HG03460 (cell line): ENCODE measurements at regions not wholly inside any gene's neighbourhood (a gene's known extent, or its start where the extent isn't known, plus 50 kb on each side); places are given as distances from the start of the nearest gene placed in this dataset.

ENCODE experiments used
- ATAC-seq: cut with Tn5 transposase; IDR thresholded peaks from one replicate; pipeline ENCODE4 v1.9.1; 2021; ENCODE audit not compliant: unreplicated experiment

DNA sequence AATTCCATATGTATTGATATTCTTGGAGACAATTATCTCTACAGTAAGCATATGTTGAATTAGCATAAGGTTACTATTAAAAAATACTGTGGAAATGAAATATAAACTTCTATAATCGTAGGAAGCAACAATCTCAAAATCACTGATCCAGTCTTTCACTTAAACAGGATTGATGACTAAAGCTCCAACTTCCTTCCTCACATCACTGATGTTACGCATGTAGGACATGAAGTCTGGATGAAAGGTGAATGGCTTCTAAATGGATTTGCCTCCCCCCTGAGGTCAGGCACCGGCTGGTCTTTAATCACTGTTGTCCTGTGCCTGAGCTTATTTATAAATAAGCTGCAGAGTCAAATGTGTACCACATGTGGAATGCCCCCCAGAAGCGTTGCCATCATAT lies 157.1 kb upstream of the NFIB start:
- no peak for ATAC-seq

DNA sequence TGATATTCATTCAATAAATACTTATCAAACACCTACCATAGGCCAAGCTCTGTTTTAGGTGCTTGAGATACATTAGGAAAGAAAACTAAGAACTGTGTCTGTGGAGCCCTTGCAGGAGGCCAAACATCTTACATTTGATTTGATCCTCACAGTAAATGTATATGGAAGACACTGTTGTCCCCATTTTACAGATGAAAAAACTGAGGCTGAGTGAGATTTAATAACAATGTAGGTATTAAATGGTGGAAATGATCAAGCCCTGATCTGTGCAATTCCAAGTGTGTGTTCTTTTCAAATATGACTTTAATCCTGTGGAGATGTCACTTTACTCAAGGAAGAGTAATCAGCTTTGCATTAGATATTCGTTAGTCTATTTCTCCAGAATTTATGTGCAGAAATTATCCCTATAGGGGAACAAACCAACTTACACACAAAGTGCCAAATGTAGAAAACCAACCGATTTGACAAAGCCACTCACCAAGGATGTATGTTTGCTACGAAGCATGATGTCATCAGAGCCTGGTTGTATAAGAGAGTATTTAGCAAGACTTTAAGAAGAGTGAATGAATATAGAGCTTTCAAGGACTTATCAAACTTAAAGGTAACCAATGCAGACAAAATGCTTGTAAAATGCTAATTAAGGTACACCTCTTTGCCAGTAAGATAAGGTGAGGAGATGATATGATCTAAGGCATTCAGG lies 153.9 kb upstream of the NFIB start:
- ATAC-seq: no peak

DNA sequence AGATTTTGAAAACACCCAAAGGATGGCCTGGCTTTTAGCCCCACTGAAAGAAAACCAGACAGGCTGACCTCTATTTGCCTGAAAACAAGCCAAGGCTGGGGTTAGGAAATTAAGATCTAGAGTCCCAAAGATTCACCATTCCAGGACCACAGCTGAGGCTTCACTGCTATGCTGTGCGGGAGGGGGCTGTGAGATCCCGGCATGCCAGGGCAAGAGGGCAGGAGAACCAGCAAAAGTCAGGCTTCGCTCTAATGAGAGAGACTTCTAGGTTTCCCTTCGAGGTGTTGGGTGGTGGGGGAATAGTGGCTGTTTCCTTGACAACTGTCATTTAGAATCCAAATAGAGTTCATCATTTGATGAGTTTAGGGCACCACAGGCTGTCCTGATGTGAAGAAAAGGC lies 152.9 kb upstream of the NFIB start:
- ATAC-seq: no peak

DNA sequence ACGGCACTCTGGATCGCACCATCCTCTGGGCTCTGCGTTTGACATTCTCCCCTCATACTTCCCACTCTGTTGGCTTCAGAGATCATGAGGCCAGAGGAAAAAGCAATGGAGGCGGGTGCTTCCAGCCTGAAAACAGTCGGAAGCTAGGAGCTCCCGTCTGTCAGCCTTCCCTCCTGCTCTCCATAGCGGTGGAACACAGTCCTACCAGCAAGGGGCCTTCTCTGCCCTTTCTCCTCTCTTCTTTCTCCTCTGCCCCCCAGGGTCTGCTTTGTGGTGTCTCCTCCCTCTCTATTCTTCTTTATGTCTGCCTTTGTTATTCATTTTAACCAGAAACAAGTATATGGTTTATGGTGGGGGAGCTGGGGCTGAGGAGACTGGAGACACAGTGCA lies 152.5 kb upstream of the NFIB start:
- no peak for ATAC-seq

DNA sequence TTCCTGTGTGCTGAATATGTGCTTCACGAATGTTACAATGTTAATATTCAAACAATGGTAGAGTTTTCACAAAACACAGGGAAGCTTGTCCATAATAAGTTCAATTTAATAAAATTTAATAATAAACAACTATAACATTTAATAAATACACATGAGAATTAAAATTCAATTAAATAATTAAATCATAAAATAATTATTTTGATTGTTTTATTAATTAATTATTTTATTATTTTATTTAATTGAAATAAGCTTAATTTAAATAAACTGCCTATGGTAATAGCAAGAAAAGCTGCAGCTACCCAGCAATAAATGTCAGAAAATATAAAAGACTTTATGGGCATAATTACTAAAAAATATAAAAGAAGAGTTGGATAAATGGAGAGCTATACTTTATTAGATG lies 149.0 kb upstream of the NFIB start:
- no peak for ATAC-seq

DNA sequence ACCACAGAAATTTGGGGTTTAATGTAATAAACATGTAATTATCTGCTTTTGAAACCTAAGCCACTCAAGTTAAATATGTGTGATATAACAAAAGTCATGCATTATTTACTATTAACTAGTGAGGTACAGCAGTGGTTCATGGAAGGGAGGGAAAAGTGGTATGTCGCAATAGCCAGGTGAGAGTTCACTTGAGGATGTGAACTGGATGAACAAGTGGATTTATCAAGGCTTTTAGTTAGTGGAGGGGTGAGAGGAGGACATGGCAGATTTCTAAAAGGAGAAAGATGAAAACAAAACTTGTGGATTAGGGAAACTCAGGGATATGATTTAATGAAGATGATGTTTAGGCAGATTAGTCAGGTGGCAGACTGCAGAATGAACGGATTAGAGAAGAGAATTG lies 141.3 kb upstream of the NFIB start:
- ATAC-seq: no peak

DNA sequence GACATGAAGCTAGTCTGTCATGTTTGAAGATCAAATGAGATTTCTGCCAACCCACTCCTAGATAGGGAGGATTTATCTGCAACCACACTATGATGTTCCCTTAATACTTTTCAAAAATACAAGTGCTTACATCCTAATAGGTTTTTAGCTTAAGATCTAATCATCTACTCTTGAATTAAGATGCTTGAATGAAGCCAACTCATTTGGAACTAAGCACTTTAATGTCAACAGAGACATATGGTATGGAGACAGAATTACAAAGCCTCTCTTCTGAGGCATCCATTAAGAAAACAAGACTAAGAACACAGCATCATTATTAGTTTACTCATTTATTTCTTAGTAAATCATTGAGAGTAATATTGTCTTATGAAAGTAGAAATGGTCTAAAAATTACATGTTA lies 139.3 kb upstream of the NFIB start:
- ATAC-seq: no peak

DNA sequence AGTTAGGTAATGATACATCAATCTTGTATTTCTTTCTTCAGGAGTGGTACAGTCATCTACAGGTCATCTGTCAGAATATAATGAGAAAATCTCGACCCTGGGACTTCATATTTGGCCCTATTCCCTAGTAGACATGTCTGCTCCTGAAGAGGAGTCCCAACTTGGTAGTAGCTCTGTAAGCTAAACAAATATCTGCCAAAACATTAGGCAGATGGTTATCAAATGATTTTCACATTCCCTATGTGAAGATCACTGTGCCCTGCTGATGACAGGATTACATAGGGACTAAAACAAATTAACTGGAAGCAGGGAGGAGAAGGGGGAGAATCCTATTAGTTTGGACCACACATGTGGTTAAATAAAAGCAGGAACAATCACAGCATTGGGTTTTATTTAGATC lies 138.6 kb upstream of the NFIB start:
- ATAC-seq: no peak

- ATAC-seq: peak; percentile 76
Measured at GRCh38 chr9:14451949-14452348, 138.0 kb upstream of the NFIB start.

DNA sequence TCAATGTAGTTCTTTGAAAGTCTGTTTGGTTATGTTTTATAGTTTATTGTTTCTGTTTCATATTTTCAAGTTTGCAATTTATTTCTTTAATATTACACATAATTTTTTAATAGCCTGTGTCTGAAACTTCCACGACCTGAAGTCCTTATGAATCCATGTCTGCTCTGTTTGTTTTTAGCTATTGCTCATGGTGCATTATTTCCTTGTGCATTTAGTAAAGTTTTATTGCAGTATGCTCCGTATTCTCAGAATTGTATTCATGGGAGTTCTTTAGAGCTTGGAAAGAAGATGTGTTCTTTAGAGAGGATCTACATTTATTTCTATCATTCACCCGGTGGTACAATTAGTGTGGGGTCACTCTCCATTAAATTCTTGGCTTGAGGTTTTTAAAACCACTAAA lies 133.2 kb upstream of the NFIB start:
- ATAC-seq: no peak

- no peak for ATAC-seq
Measured at GRCh38 chr9:14445946-14446345, 132.0 kb upstream of the NFIB start.

DNA sequence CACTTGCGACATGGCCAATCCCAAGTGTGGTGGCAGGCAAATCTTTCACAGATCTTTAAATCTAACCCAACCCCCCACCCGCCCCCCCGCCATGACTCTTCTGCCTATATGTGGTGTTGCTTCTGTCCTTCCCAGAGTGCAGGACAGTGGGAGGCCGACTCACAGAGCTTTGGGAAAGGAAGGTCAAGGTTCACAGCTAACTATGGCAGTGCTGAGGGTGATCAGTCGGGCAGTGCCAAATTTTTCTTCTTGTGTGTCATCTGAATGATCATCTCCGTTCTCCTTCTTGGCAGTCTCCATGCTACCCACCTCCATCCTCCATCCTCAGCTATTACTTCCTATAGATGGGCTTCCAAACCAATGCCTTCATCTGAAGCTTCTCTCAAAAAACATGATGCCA lies 129.0 kb upstream of the NFIB start:
- no peak for ATAC-seq

GRCh38 chr9:14441976-14442651 lies 128.2 kb upstream of the NFIB start:
- no peak for ATAC-seq

GRCh38 chr9:14441115-14441514 lies 127.2 kb upstream of the NFIB start:
- no peak for ATAC-seq

- ATAC-seq: no peak
Measured at GRCh38 chr9:14440062-14440461, 126.1 kb upstream of the NFIB start.

DNA sequence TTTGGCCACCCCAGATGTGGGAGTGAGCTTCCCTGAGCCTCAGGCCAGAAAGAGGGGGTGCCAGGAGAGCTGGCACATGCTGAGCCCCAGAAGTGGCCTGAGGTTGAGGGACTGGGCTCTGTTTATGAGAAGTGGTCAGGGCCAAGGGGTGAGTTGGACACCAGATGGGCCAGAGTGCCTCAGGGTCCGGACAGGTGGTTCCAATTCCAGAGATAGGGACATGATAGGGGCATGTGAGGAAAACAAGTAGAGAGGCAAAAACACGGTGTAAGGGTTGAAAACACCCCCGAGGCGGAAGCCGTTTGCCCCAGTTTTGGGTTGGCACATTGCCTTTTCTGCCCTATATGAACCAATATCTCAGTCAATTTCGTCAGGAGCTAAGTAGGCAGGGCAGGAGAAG lies 125.6 kb upstream of the NFIB start:
- no peak for ATAC-seq

- ATAC-seq: no peak
Measured at GRCh38 chr9:14438232-14439021, 124.5 kb upstream of the NFIB start.

GRCh38 chr9:14437354-14438231 lies 123.7 kb upstream of the NFIB start:
- ATAC-seq: no peak

DNA sequence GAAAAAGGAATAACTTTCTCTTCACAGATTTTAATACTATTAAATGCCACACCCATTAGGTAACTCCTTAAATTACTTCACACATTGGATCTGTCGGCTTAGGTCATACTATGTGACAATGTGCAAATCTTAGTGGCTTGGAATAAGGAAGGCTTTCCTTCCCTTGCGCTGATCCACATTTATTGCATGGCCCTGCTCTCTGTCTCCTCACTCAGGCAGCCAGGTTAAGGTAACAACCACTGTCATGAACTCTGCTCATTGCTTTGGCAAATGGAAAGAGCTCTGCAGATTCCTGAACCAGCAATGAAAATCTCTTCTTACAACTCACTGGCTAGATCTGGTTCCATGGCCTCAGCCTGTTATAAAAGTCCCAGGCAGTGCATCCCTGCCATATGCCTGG lies 121.9 kb upstream of the NFIB start:
- ATAC-seq: no peak

DNA sequence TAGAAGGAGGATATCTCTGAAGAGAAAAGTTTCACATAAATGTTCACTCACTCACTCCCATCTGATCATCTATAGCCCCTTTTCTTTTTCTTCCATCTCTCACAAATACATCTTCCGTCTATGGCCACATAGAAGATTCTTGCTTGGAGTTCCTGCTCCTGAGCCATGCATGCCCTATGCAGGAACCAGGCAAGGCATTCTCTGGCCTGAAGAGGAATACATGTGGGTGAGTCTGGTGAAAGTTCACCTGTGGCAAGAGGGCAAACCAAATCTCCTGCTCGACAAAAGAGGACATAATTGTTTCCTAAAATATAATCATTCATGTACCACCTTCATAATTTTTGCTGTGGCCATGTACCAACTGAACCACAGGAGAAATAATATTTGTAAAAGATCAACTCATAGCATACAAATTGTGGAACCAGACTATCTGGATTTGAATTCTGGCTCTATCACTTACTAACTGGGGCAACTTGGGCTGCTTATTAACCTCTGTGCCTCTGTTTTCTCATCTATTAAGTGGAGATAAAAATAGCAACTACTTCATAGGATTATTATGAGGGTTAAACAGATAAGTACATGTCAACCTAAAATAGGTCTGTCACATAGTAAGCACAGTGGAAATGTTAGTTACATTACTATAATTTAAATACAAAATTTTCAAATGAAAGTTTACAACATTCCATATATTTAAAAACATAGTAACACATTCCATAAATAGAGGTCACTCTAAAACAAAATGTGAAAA lies 121.2 kb upstream of the NFIB start:
- no peak for ATAC-seq

GRCh38 chr9:14434158-14434504 lies 120.2 kb upstream of the NFIB start:
- no peak for ATAC-seq
